ENCODE measurements at regions not wholly inside any gene's neighbourhood (a gene's known extent, or its start where the extent isn't known, plus 50 kb on each side); places are given as distances from the start of the nearest gene placed in this dataset.

DNA sequence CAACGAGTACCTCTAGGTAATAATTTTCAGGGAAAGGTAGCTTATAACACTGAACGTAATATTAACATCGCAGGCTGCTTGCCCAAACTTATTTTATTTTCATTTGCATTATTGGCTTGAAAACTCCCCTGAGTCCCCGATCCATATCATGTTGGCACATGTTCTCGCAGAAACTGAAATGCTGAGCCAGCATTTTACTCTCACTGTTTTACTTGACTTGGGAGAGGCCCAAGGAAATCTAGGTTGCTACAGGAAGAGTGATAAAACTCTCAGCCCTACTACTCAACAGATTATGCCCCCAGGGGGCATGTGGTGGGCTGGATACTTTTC, 183.5 kb upstream of the HABP2 start:
- TF ChIP-seq, protein P1, sequence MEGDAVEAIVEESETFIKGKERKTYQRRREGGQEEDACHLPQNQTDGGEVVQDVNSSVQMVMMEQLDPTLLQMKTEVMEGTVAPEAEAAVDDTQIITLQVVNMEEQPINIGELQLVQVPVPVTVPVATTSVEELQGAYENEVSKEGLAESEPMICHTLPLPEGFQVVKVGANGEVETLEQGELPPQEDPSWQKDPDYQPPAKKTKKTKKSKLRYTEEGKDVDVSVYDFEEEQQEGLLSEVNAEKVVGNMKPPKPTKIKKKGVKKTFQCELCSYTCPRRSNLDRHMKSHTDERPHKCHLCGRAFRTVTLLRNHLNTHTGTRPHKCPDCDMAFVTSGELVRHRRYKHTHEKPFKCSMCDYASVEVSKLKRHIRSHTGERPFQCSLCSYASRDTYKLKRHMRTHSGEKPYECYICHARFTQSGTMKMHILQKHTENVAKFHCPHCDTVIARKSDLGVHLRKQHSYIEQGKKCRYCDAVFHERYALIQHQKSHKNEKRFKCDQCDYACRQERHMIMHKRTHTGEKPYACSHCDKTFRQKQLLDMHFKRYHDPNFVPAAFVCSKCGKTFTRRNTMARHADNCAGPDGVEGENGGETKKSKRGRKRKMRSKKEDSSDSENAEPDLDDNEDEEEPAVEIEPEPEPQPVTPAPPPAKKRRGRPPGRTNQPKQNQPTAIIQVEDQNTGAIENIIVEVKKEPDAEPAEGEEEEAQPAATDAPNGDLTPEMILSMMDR (conservative IDR thresholded peaks at IDR 0.05): no peak
- TF ChIP-seq ZFX (IDR thresholded peaks at IDR 0.05): no peak

All from C4-2B (cell line).